ENCODE measurements at regions not wholly inside any gene's neighbourhood (a gene's known extent, or its start where the extent isn't known, plus 50 kb on each side); places are given as distances from the start of the nearest gene placed in this dataset.

DNA sequence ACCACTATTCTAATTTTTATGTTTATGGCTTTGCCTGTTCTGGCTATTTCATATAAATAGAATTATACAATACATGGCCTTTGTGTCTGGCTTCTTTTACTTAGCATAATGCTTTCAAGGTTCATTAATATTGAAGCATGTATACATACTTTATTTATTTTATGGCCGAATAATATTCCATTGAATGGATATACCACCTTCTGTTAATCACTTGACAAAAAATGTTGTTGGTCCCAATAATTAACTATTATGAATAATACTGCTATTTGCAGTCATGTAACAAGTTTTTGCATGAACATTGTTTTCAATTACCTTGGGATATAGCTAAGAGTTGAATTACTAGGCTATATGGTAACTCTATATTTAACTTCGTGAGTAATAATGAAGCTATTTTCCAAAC, 767.5 kb downstream of the INHBA start:
- TF ChIP-seq, protein P1, sequence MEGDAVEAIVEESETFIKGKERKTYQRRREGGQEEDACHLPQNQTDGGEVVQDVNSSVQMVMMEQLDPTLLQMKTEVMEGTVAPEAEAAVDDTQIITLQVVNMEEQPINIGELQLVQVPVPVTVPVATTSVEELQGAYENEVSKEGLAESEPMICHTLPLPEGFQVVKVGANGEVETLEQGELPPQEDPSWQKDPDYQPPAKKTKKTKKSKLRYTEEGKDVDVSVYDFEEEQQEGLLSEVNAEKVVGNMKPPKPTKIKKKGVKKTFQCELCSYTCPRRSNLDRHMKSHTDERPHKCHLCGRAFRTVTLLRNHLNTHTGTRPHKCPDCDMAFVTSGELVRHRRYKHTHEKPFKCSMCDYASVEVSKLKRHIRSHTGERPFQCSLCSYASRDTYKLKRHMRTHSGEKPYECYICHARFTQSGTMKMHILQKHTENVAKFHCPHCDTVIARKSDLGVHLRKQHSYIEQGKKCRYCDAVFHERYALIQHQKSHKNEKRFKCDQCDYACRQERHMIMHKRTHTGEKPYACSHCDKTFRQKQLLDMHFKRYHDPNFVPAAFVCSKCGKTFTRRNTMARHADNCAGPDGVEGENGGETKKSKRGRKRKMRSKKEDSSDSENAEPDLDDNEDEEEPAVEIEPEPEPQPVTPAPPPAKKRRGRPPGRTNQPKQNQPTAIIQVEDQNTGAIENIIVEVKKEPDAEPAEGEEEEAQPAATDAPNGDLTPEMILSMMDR (IDR thresholded peaks at IDR 0.05; ENCODE audit: low read depth, low read length): no peak
- no peak overlapping the region for H3K4me3 ChIP-seq (ENCODE audit: low read depth, low read length)

DNA sequence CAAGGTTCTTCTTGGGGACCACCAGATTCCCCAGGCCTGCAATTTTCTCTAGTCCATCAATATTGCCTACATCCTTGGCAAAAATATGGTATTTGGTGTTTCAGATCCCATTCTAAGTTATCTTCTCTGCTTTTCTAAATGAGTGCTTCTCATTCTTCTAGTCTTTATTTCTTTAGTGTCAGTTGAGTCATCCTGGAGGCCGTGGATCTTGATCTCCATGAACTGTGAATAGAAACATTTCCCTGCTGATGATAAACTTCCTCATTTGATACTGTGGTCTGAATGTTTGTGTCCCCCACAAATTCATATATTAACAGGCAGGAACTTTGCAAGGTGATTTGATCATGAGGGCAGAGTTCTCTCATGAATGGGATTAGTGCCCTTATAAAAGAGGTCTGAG, 779.3 kb downstream of the INHBA start:
- H3K4me3 ChIP-seq (ENCODE audit: low read depth, low read length): no peak overlapping the region
- TF ChIP-seq, protein P1 (IDR thresholded peaks at IDR 0.05; ENCODE audit: low read depth, low read length): no peak

DNA sequence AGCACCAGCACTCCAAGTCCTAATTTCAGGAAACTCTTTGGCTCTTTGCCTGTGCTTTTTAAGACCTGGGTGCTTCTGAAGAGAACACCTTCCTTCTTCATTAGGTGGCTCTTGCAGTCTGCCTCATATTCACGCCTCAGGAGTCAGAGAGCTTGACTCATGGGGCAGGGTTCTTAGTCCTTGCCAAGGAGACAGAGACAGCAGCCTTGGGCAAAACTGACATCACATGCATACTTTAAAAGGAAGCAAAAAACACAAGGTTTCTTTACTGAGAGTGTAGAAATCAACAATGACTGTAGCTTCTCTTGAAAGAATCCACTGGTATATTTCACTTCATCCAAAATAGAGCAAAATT, 780.6 kb downstream of the INHBA start:
- no peak overlapping the region for H3K4me3 ChIP-seq (ENCODE audit: low read depth, low read length)
- TF ChIP-seq, protein P1 (IDR thresholded peaks at IDR 0.05; ENCODE audit: low read depth, low read length): no peak

DNA sequence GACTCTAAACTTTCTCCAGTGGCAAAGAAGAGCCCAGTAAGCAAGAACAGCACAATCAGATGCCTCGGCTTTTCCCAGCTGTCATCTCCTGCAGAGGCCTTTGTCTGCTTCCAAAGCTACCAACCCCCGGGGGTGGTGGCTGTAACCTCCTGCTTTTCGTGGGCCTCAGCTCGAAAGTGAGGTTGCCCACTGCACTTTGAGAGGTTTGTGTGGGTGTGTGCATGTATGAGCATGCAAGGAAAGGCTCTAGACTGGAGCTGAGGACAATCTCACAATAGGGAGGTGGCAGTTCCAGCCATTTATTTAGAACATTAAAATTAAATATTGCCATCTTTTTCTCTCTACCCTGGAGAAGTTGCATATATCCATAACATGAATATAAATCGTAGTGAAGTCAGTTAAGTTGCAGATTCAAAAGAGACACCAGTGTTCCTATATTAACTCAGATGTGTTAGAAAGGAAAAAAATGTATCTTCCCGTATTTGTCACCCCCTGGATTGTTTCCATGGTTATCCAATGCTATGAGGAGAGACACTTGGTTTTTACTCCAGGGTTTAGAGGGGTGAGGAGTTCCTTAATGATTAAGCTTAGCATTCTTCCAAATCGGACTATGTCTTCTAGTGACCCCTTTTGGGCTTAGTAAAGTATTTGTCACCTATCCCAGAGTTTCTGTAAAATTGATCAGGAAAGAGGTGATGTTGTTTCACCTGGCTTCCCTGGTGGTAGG, 781.1 kb downstream of the INHBA start:
- H3K4me3 ChIP-seq (ENCODE audit: low read depth, low read length): no peak overlapping the region
- TF ChIP-seq, protein P1 (IDR thresholded peaks at IDR 0.05; ENCODE audit: low read depth, low read length): no peak

DNA sequence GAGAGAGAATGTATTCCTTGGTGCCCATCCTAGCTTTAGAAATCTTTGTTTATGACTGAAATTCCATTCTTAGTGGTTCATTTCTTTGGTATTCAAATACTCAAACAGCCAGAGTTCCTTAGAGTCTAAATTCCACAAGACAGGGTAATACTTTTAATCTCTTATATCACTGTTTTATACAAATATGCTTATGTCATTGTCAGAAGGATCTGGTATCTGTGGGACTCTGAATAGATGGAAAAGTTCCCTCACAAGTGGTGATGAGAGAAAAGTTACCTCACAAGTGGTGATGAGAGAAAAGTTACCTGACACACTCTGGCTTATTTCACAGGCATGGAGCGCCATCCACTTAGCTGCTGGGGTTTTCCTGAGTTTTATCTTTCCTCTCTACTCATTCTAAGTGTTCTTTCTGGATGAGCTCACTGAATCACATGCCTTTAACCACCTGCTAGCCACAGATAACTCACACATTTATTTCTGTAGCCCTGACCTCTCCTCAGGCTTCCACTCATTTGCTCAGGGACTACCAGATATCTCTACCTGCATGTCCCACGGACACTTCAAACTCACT, 784.0 kb downstream of the SUGCT start:
- TF ChIP-seq, protein P1 (IDR thresholded peaks at IDR 0.05; ENCODE audit: low read depth, low read length): no peak
- H3K4me3 ChIP-seq (ENCODE audit: low read depth, low read length): no peak overlapping the region

DNA sequence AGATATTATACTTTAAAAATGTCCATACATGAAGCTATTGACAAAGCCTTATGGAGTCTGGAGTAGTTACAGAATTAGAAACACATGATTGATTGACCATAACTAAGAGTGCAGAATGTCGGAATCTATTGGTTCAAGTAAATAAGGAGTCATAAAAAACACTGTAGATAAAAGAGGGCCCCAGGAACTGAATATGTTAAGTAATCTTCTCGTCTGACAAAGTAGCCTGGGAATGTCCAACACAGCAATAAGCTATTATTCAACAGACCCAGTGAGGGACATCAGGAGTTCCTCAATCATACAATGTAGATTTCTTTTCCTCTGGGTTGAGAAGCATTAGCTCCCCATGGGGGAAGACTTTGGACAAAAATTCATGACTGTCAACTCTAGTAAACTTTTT, 782.0 kb downstream of the SUGCT start:
- no peak overlapping the region for H3K4me3 ChIP-seq (ENCODE audit: low read depth, low read length)
- TF ChIP-seq, protein P1 (IDR thresholded peaks at IDR 0.05; ENCODE audit: low read depth, low read length): no peak

DNA sequence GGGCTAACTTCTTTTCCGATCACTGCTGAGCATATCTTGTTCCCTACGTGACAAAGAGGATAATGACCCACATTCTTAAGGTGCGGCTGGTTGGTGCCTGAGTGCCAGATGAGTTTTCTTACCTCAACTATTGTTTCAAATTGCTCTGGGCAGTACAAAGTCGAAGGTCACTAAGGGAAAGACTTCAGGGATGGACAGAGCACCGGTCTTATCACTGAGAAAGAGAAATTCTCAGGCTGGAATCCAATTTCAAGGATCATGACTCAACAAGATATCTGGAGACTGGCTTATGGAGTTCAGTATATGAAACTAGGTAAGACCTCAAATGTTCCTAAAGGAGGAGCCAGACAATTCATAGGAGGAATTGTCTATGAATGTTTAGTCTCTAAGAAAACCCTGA, 780.3 kb downstream of the SUGCT start:
- no peak overlapping the region for H3K4me3 ChIP-seq (ENCODE audit: low read depth, low read length)
- TF ChIP-seq, protein P1 (IDR thresholded peaks at IDR 0.05; ENCODE audit: low read depth, low read length): no peak

Measured in WI38 (cell line).